ENCODE measurements at regions not wholly inside any gene's neighbourhood (a gene's known extent, or its start where the extent isn't known, plus 50 kb on each side); places are given as distances from the start of the nearest gene placed in this dataset.
"Not testable (repeated sequence)": the region's sequence is repeated elsewhere in the genome, so short reads cannot be mapped to it uniquely, and the experiment has no call there.

DNA sequence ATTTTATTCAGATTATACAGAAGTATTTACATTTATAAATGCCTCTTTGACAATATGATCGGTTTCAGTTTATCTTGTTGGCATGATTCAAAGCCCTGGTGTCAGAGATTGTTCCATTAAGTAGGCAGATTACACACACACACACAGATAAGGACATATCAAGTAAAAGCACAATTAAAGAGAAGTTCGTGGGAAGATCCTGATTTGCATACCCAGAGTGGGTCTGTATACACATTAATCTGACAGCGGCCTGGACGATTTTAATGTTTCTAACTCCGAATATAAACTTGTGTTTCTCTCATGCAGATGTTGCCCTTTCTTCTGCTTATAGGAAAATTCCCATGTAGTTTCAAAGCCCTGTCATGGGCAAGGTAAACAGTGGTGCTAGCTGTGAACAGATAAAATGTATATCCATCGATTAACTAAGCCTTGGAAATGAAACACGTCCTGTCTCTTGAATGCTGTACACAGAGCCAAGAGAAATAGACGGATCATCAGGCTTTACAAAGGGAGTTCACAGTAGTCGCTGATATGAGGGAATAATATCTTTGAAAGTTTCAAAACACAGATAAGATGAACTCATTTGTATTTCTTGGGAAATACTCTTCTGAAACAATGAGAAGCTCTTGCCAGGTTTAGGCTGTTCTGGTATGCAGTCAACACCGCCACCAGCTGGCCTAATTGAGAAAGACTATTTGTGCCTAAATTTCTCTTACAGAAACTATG, 108.2 kb upstream of the GMDS start:
- ChIA-PET POLR2A (no interaction called here), CTCF (interaction anchor here (0.5 to 1.7 kb wide), 9 partner anchors 101 to 757 kb away, joined by 3 to 7 read pairs (median 5); no protein-coding TSS in a partner anchor)

DNA sequence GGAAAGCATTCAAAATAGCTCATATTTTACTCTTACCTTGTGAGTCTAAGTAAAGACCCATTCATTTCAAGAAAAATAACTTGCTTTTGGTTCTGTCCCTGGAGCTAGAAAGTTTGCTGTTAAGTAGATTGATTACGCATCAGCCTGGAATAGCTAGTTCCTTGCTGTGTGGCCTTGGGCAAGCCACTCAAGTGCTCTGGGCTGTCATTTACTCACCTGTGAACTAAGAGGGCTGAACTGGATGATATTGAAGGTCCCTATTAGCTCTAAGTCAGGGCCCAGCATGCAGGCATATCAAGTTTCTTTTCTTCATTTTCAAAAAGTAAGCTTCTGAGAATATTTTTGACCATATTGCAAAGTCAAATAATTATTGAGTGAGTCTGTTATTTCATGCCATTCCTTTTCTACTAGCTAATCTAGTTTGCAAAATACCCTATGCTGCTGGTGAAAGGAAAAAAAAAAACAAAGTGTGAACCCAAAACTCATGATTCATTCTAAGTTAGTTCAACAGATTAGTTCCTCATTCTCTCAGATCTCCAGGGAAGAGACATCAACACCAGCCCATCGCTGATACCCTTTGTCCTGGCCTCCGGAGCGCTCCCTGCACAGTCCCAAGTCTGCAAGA, 106.5 kb upstream of the GMDS start:
- POLR2A ChIA-PET: no interaction called here
- CTCF ChIA-PET: interaction anchor here (1.0 kb wide), 1 partner anchor 156 kb away, joined by 4 read pairs; no protein-coding TSS in a partner anchor

DNA sequence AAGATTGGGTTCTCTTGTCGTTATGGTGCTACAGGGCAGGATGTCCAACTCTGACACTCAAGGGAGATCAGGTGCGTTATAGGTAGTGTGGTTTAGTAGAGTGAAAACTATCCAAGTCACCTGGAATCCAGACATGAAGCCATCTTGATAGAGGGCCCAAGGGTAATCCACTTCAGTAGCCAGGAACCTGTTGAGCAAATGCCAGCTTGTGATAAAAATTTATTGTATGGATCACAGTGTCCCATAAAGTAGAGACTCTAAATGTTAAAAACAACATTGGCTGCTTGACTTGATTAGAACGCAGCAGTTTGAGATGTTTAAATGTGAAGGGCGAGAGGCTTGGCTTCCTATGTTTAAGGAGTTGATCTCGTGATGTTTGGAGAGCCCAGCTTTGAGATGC, 105.7 kb upstream of the GMDS start:
- ChIA-PET POLR2A (no interaction called here), CTCF (interaction anchor here (1.0 kb wide), 1 partner anchor 156 kb away, joined by 4 read pairs; no protein-coding TSS in a partner anchor)

DNA sequence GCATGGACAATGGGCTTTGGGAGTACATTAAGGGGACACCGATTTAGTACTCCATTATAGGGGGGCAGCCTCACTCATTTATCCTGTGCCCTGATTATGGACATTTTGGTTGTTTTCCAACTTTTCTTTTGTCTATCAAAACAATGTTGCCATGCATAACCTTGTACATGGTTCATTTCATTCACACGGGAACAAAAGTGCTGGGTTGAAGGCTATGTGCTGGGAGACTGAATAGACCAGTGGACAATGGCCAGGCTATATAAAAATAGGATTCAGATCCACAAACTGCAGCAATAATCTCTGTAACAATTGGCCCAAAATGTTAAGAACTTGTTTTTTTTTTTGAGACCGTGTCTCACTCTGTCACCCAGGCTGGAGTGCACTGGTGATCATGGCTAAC, 100.7 kb upstream of the GMDS start:
- ChIA-PET CTCF (no interaction called here), POLR2A (no interaction called here)

DNA sequence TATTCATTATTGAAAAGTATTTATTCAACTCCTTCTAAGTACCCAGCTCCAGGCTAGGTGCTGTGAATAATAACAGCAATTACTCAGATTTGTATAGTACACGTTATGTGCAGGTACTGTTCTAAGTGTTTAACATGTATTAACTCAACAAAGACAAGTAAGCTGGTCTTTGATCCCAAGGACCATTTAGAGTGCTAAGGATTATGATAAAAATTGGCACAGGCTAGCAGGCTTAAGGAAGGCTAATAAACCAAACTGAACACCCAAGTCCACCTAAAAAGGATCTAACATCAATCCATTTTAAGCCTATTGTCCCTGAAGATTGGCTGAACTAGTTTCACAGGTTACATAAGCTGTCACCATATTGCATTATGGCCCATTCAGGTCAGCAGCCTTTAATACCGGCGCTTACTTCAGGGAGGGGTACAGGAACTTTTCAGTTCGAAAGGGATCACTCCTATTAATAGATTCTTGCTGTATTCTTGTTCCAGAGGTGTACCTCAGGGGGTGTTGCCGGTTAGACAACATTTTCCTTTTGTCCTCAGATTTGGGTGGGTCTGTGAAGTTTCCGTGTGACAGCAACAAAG, 99.0 kb upstream of the GMDS start:
- ChIA-PET POLR2A (no interaction called here), CTCF (interaction anchor here (1.0 kb wide), 1 partner anchor 748 kb away, joined by 4 read pairs; no protein-coding TSS in a partner anchor)

DNA sequence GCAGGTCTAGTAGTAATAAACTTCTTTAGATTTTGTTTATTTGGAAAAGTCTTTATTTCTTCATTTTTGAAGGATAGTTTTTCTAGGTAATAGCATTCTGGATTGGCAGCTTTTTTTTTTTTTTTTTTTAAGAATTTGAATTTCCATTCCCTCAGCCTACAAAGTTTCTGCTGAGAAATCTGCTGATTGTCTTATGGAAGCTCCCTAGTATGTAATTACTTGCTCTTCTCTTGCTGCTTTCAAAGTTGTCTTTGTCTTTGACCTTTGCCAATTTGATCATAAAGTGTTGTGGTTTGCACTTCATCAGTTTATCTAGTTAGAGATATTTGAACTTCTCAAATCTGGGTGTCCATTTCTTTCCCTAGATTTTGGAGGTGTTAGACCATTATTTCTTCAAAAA, 82.2 kb upstream of the GMDS start:
- POLR2A ChIA-PET: no interaction called here
- CTCF ChIA-PET: no interaction called here

DNA sequence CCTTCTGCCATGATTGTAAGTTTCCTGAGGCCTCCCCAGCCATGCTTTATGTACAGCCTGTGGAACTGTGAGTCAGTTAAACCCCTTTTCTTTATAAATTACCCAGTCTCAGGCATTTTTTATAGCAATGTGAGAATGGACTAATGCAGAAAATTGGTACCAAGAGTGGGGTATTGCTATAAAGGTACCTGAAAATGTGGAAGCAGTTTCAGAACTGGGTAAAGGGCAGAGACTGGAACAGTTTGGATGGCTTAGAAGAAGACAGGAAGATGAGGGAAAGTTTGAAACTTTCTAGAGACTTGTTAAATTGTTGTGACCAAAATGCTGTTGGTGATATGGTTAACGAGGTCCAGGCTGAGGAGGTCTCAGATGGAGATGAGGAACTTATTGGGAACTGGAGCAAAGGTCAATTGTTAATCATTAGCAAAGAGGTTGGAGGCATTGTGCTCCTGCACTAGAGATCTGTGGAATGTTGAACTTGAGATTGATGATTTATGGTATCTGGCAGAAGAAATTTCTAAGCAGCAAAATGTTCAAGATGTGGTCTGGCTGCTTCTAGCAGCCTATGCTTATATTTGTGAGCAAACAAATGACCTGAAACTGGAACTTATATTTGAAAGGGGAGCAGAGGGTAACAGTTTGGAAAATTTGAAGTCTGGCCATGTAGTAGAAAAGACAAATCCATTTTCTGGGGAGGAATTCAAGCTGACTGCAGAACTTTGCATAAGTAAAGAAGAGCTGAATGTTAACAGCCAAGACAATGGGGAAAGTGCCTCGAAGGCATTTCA, 79.0 kb upstream of the GMDS start:
- POLR2A ChIA-PET: no interaction called here
- CTCF ChIA-PET: no interaction called here

DNA sequence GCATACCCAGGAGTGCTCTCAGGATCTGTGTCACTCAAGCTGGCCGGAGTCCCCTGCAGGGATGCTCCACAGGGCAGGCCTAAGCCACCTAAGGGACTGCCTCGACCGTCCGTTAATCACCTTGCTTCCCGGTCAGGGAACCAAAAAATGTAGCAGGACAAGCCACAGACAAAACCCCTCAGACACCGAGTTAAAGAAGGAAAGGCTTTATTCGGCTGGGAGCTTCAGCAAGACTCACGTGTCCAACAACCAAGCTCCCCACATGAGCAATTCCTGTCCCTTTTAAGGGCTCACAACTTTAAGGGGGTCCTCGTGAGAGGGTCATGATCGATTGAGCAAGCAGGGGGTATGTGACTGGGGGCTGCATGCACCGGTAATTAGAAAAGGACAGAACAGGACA, 72.1 kb upstream of the GMDS start:
- POLR2A ChIA-PET, CTCF ChIA-PET: not testable (repeated sequence)

DNA sequence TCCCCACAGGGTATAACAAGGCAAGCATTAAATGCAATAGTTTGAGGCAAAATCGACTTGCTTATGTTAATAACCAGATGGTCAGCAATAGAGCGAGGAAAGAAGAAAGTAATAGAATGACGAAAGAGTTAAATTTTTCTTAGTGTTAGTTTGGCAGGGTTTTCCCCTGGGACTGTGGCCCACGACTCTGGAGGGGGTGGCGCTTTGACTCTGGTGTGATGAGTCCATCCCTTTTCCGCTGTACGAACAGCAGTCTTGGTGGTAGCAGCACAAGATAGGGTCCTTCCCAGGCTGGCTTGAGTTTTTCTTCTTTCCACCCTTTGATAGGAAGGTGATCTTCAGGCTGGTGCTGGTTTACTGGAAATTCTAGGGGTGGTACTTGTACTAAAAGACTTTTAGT, 69.2 kb upstream of the GMDS start:
- POLR2A ChIA-PET: no interaction called here
- CTCF ChIA-PET: no interaction called here

DNA sequence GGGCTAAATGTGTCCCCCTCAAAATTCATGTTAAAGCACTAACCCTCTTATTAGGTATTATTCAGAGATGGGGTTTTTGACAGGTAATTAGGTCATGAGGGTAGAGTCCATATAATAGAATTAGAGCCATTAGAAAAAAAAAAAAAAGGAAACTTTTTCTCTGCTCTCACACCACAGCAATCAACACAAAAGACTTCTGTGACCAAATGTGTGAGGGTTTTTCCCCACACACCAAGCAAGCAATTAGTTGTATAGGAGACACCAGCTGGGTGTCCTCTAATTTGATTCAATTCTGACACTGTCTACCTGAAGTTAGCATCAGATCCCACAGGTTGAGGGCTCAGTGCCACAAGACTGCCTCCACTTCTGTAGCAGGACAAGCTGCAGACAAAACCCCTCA, 64.6 kb upstream of the GMDS start:
- ChIA-PET CTCF (interaction anchor here (0.7 kb wide), 1 partner anchor 9 kb away, joined by 4 read pairs; no protein-coding TSS in a partner anchor), POLR2A (no interaction called here)

DNA sequence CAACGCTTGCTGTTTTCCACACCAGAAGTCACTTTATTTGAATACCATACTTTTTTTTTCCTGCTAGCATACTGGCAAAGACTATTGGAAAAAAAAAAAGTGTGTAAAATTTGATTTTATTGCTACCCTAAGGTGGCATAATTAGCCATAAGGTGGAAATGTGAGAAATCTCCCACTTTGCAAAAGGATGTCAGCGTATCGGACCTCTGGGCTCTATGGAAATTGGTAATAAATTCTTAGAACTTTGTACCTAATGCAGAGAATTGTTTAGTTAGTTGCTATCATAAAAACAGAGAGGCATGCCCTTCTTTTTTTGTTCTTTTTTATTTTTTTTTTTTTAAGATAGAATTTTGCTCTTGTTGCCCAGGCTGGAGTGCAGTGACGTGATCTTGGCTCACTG, 63.7 kb upstream of the GMDS start:
- POLR2A ChIA-PET: interaction anchor here (0.6 kb wide), 1 partner anchor 10 kb away, joined by 7 read pairs; no protein-coding TSS in a partner anchor
- CTCF ChIA-PET: no interaction called here

DNA sequence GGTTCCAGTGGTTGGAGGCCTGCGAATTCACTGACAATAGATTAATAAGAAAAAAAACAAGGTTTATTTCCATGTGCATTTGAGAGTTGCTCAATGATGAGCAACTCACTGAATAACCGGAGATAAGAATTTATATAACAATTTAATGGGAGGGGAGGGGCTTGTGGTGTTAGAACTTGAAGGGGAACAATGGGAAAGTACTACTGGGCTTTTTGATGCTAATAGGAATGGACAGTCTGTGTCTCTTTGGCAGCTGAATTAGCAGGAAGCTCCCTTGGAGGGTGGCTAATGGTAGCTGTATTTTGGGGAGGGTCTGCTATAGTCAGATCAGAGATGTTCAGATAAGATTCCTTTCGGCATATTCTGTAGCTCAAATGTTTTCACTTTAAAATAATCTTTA, 62.4 kb upstream of the GMDS start:
- ChIA-PET CTCF (no interaction called here), POLR2A (no interaction called here)

DNA sequence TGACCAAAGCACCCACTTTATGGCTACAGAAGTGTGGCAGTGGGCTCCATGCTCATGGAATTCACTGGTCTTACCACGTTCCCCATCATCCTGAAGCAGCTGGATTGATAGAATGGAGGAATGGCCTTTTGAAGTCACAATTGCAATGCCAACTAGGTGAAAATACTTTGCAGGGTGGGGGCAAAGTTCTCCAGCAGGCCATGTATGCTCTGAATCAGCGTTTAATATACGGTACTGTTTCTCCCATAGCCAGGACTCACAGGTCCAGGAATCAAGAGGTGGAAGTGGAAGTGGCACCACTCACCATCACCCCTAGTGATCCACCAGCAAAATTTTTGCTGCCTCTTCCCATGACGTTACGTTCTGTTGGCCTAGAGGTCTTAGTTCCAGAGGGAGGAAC, 60.5 kb upstream of the GMDS start:
- CTCF ChIA-PET: no interaction called here

DNA sequence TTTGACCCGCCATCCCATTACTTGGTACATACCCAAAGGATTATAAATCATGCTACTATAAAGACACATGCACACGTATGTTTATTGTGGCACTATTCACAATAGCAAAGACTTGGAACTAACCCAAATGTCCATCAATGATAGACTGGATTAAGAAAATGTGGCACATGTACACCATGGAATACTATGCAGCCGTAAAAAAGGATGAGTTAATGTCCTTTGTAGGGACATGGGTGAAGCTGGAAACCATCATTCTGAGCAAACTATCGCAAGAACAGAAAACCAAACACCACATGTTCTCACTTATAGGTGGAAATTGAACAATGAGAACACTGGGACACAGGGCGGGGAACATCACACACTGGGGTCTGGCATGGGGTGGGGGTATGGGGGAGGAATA, 57.1 kb upstream of the GMDS start:
- POLR2A ChIA-PET, CTCF ChIA-PET: not testable (repeated sequence)

More for the DNA sequence above, 60.5 kb upstream of the GMDS start:
- POLR2A ChIA-PET: no interaction called here

DNA sequence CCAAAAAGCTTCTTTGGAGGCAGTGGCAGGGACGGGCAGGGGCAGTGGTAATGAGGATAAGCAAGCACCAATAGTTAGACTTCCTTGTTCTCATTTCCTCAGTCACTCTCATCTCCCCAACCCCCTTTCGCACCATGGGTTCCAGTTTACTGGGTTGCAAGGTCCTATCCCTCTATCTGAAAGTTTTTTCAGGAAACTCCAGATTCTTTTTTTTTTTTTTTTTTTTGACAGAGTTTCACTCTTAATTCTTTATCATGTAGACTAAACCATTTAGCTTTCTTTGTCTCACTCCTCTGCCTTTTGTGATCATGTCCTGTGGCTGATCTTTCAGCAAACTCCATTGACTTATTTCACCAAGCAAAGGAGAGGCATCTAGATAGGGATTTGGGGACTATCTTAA, 51.4 kb upstream of the GMDS start:
- ChIA-PET POLR2A (no interaction called here), CTCF (no interaction called here)

Data from activated CD8-positive, alpha-beta memory T cell treated with anti-CD3 and anti-CD28 coated beads for 36 hours (primary cell).